GM12875 (cell line): ENCODE measurements at regions not wholly inside any gene's neighbourhood (a gene's known extent, or its start where the extent isn't known, plus 50 kb on each side); places are given as distances from the start of the nearest gene placed in this dataset.

Experiments
- H3K4me3 ChIP-seq: one replicate; pipeline ENCODE4 v1.5.1; 2011; ENCODE audit warnings: low read depth, low read length, control low read depth
- CTCF ChIP-seq: IDR thresholded peaks from 2 replicates; pipeline ENCODE4 v1.5.1; 2011; ENCODE audit warnings: low read depth, mild to moderate bottlenecking, control low read depth, inconsistent platforms, low read length, moderate library complexity, borderline replicate concordance; ENCODE audit not compliant: insufficient read depth

- no peak overlapping the region for H3K4me3 ChIP-seq
- no peak for TF ChIP-seq CTCF
Observed at GRCh38 chr12:89817501-89818226, 109.0 kb upstream of the ATP2B1 start.

DNA sequence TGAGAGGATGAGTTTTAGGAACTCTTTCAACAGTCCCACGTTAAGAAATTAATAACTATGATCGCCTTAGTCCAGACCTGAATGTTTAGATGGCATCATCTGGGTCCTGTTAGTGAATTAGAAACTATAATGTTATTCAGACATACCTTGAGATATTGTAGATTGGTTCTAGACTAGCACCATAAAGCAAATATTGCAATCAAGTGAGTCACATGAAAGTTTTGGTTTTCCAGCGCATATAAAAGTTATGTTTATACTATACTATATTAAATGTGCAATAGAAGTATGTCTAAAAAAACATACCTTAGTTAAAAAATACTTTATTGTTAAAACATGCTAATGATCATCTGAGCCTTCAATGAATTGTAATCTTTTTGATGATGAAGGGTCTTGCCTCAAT is 106.6 kb upstream of the ATP2B1 start:
- TF ChIP-seq CTCF = no peak
- H3K4me3 ChIP-seq = no peak overlapping the region

GRCh38 chr12:89803412-89803811 is 94.8 kb upstream of the ATP2B1 start:
- no peak for TF ChIP-seq CTCF
- no peak overlapping the region for H3K4me3 ChIP-seq

DNA sequence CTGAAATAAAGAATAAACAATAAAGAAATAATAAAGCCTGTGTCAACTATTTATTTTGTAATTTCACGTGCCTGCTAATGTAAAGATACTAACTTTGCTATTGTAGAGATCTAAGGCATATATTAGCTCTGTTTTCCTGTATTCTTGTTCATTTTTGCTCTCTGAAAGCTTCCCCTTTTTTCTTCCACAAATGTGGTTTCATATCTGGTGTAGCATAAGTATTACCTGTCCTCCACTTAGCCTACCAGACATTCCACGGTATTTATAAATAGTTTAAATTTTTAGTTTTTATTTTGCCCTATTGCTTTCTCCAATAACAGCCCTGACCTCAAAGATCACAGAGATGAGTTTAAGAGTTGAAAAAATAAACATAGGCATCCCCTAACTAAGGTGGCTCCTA is 92.6 kb upstream of the ATP2B1 start:
- no peak overlapping the region for H3K4me3 ChIP-seq
- no peak for TF ChIP-seq CTCF

DNA sequence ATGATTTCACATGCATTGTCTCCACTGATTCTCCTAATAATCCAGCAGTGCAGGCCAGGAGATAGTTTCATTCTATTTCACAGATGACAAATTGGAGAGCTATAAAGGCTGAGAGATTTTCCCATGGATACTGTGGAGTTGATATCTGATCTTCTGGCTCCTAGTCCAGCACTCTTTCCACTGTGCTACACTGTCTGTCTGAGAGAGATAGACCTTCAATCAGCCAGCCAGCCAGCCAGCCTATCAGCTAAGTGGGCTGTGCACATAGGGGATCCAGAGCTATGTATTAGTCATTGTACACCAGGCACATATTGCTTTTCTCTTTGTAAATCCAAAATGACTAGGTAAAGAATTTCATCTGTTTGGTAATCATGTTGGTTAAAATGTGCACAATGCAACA is 91.8 kb upstream of the ATP2B1 start:
- H3K4me3 ChIP-seq = no peak overlapping the region
- no peak for TF ChIP-seq CTCF

DNA sequence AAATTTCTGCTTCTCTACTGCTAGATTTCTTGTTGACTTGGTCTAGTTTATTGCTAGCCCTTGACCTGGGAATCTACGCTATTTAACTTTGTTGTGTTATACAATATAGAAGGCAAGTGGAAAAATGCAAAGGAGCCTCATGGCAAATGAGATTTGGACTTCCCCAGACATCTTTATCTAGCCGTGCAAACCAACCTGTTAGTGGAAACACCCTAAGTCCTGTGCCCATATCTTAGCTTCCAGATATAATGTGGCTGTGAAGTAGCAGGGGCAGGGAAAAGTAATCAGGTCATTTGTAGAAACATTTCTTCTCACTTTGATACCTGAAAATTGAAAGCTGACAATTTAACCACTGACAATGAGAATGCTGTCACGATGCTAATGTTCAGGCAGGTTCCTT is 90.7 kb upstream of the ATP2B1 start:
- TF ChIP-seq CTCF = no peak
- no peak overlapping the region for H3K4me3 ChIP-seq

DNA sequence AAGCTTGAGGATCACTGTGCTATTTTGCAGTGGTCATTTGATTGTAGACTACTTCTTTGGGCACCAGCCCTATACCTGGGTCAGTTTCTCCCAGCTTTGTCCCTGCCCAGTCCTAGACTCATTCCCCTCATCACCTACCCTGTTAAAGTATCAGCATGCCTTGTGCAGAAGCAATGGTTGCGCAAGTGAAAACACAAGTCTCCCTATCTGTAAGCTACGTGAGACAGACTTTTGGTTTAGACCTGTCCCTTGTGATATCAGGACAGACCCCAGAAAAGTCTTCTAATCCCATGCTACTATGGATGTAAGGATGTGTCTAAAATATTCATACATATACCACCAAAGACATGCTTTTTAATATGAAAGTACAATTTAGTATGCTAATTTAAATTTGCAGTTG is 88.8 kb upstream of the ATP2B1 start:
- TF ChIP-seq CTCF = no peak
- no peak overlapping the region for H3K4me3 ChIP-seq
